NOMO-1 (cell line): ENCODE measurements at regions not wholly inside any gene's neighbourhood (a gene's known extent, or its start where the extent isn't known, plus 50 kb on each side); places are given as distances from the start of the nearest gene placed in this dataset.

Experiments used
- DNase-seq, 2 experiments: peaks; one replicate each; lab custom pipeline; 2025; ENCODE audit not compliant: unreplicated experiment in 2 of 2; lab: John Stamatoyannopoulos, UW

DNA sequence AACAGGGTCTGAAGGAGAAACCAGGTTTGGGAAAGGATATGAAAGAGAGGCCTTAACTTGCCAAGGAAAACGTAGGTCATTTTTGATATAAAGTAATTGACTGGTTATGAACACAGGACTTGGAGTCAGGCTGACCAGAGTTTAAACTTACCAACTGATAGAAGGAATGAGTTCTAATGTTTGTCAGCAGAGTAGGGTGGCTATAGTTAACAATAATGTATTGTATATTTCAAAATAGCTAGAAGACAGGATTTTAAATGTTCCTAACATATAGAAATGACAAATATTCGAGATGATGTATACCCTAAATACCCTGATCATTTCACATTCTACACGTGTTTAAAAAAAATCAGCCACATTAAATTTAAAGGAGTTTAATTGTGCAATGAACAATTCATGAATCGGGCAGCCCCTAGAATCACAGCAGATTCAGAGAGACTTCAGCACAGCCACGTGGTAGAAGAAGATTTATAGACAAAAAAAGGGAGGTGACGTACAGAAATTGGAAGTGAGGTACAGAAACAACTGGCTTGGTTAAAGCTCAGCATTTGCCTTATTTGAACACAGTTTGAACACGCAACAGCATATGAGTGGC is 52.5 kb upstream of the PLEKHG7 start:
- no peak for DNase-seq

DNA sequence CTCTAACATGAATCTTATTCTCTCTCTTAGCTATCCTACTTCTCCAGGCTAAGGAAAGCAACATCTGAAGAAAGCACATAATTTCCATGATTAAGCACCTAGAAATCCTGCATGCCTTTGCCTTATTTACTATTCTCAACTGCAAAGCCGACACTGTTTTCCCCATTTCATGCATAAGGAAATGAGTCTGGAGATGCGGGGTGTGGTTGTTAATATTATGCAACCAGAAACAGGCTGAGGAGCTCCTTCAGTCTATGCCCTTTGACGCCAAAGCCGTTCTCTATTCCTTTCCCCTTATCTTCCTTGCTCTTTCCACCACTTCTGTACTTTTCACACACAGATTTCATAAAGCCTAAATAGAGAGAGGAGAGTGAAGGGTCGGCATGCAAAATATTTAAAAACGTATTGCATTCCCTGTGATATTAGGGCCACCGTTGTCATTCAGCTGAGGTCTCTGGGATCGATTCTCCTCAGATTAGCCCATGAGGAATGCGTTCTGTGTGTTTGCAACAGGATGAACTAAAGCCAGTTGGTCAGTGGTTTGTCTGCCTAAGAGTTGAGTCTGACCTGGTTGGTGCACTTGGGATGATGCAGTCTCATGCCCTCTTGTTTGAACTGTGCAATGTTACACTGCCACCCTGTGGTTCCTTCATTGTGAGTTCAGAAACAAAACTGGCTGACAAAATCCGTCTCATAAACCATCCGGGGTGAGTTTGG is 53.1 kb upstream of the PLEKHG7 start:
- DNase-seq: peak; percentile 58 to 81

DNA sequence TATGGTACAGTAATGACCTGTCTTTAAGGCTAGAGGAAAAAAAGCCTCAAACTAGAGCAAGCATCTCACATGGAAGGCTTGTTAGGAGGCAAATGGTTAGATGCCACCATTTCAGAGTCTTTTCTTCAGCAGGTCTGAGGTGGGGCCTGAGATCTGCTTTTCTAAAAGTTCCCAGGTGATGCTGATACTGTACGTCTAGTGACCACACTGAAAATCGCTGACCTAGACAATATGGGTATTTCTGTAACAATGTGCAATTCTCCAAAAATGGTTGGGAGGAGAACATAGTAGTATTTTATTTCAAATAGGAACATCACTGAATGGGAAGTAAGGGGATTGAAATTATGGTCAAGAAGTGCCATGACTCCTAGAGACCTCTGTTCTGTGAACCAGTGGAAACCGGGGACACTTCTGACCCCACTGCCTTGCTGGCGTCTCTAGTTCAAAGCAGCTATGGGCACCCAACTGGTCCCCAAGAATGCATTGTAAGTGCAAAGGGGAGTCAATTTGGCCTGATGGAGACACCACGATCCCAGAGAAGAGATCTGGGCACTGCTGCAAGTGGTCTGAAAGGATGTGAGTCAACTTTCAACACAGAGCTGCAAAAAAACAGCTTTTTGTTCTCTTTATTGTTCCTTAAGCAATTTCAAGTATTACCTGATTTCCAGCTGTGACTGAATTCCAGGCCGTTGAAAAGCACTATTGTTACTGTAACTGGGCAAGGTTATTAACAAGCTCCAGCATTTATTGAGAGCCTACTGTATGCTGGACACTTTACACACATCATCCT is 54.4 kb upstream of the PLEKHG7 start:
- no peak for DNase-seq

DNA sequence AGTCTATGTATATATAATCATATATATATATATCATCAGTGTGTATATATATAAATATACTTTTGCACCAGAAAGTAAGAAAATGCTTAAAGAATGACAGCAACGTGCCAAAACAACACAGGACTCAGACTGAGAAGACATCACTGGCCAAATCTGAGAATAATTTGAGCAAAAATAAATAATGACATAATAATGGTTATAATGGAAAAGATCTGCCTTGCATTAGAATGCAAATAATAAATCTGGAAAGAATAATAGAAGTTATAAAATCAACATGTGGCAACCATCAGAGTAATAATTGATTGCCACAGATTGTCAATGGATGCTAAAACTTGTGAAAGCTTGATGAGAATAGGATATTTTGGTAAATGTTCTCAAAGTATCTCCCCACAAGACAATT is 61.5 kb upstream of the PLEKHG7 start:
- DNase-seq: no peak

DNA sequence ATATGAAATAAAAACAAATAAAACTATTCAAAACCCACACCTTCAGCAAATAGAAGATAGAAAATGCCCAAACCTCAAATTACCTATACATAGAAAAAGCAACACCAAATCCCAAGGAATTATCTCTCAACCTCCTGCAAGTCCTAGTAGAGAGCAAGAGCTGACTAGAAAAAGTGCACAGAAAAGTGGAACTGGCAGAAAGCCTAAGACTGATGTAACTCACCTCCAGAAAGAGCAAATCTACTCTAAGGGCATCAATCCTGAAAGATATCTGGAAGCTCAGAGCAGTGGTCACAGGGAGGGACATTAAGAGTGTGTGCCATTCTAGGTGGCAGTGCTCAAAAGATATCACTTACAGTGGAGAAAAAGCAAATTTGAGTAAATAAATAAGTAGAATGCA is 62.1 kb upstream of the PLEKHG7 start:
- no peak for DNase-seq

DNA sequence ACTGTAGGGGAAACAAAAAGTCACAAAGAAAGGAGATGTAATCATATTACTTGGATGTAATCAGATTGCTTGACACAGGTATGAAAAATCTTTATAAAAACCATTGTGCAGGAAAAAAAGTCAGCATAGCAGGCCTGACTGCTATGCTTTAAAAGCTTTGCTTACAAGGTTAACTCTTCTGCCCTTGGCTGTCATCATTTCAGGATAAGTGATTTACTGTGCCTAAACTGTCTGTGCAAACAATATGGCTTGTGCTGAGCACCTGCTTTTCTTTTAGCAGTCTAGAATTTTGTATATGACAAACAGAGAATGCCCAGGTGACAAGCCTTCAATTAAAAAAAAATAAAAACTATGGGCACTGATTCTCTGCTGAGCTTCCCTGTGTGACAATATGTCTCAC is 63.8 kb upstream of the PLEKHG7 start:
- no peak for DNase-seq

DNA sequence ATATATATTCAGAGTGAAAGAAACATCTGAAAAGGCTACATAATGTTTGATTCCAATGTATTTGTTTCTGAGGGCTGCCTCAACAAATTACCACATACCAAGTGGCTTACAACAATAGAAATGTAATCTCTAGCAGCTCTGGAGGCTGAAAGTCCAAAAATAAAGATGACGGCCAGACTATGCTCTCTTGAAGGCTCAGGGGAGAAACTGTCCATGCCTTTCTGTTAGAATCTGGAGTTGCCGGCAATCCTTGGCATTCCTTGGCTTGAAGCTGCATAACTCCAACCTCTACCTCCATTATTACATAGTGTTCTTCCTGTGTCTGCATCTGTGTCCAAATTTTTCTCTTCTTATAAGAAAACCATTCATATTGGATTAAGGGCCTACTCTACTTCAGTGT is 68.1 kb upstream of the PLEKHG7 start:
- no peak for DNase-seq

DNA sequence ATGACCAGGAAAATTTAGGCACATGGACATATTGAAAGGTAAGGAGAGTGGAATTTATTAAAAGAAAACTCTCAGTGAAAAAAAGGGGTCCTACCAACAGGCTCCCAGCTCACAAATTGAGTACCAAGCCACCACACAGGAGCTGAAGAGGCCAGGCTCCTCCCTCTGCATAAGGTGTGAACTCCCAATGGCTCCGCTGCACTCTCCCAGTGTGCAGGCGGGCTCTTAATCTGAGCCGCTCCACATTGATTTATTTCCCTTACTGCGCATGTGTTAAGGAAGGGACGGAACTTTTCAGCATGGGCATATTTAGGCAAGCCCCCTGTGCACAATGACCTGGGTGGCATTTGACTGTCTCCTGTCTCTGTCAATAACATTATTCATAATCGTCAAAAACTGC is 68.6 kb upstream of the PLEKHG7 start:
- no peak for DNase-seq

DNA sequence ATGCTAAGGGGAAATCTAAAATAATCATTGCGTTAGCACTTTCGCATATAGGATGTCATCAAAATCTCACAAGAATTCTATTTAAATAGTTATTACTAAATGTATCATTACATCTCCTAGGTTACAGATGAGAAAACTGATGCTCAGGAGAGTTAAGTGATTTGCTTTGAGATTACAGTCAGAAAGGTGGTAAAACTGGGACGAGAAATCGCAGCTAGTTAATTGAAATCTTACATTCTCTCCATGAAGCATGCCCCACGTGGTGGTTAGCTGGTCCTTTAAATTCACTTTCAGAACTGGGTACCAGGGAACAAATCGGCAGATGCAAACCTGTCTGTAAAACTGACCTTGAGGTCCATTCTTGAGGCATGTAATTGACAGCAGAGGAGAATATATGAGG is 71.8 kb upstream of the PLEKHG7 start:
- no peak for DNase-seq

DNA sequence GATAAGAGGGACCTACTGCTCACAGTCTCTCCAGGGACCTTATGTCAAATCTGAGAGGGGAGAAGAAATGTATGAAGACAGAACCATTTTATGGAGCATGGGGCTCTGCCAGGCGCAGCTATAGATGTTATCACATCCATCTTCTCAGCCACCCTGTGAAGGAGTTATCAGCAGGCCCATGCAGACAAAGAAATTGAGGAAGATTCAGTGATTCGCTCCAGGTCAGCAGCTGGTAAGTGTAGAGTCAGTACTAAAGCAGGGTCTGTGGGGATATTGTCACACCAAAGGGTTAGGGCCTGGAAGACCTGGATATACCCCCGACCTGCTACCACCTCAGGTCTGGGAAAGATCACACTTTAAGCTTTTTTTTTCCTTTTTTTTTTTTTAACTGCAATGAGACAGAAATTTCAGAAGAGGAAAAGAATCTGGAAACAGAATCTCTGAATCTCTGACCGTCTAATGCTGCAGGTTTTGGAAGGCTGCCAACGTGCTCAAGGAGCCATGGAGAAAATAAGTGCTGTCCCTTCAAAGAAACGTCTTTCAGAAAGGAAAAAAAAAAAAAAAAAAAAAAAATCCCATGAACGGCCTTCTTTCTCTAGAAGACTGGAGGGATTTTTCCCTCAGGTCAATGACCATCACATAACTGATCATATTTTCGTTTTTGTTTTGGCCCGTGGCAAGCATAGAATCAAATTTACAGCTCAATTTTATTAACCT is 73.3 kb upstream of the PLEKHG7 start:
- DNase-seq: no peak

DNA sequence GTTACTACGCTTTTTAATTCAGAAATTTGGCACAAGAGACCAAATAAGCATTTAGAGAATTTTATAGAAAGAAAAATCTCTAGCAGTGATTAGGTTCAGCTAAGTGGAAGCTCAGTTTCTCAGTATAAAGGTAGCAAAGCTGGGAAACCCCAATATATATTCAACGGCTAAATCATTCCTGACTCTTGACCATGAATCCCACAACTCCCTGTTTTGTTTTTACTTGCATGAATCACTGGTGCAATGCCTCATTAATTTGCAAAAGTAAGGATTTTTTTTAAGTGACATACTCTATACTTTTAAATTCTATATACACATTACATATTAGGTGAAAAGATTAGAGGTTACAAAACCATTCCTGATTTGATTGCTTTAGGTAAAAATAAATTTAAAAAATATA is 74.3 kb upstream of the PLEKHG7 start:
- no peak for DNase-seq

DNA sequence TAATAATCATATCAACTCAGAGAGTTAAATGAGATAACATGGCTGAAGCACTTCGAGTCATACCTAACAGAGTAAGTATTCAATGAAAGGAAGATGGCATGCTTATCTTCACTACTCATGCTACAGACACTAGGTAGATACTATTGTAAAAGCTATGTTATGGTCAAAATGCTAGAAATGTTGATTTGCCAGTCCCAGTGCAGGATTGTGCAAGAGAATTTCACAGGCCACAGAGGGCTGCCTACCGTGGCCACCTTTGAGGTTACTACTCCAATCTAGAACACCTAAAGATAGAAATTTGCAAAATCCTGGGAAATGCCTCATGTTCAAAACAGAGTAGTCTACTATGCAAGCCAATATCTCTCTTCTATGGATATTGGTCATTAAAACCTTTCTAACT is 75.3 kb upstream of the PLEKHG7 start:
- DNase-seq: no peak

DNA sequence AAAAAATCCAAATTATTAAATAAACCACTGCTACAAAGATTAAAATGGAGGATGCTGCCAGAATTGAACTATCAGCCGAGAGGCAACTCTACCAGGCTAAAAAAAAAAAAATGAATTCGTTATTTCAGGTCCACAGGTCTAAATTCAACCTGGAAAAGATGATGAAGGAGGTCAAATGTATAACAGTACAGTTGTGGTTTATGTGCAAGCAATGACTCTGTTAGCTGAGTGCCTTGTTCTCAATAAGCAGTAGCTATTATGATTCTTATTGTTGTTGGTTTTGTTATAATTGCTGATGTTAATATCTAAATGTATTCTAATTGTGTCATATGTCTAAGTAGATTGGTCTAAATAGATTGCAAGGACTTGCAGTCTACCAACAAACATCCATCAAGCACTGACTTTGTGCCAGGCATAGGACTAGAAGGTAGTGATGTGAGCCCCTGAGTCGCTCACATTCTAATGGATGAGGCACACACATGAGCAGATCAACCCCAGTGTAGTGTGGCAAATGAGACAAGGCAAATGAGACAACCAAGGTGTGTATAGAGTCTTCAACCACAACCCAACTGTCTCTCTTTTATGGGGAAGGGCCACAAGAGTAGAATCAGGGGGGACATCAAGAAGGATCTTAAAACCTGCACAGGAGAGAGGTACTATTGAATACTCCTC is 77.0 kb upstream of the PLEKHG7 start:
- no peak for DNase-seq

DNA sequence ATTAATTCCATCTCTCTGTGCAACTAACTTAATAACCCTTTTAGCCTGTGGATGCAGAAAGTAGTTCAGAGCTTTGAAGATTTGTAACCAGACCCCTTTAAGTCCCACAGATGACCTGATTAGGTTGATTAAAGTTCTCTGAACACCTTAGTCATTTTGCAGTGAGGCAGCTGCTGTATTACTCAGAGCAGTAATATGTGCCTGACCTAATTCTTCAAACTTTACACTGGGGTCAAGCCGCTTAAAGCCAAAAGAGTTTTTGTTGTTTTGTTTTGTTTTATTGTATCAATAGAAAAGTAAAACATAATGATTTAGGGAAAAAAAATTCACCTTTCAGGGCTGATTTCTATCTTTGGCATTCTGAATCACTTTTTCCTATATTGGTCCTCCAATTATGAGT is 78.6 kb upstream of the PLEKHG7 start:
- no peak for DNase-seq

DNA sequence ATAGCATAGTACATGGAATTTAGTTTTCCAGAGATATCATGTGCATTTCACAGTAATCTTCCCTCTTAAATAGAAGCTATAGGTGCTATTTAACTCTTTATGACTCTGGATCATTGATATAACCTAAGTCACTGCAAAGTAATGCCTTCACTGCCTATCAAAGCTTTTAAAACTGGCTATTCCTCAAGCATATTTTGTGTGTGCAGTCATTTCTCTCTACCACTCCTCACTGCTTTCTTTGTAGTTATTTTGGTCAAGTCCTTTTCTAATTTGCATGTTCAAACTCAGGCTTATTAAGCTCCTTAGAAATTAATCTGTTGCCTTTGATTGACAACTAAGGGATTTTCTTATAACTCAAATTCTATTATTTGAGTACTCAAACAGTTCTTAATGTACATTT is 79.4 kb upstream of the PLEKHG7 start:
- DNase-seq: no peak

DNA sequence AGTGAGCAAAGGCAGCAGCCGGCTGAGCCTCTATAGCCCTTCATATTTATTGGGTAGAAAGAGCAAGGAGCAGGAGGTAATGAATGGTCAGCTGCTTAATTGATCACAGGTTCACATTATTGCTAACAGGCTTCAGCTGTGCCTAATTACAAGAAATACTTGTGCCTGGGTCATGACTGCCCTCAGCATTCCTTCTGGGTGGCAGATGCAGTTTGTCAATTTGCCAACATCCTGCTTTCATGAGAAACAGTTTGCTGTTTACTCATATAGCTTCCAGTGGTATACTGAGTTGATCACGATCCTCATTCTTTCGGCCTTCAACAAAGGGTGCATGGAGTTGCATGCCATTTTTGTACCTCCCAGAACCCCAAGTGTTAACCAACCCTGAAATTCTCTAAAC is 81.0 kb upstream of the PLEKHG7 start:
- no peak for DNase-seq

DNA sequence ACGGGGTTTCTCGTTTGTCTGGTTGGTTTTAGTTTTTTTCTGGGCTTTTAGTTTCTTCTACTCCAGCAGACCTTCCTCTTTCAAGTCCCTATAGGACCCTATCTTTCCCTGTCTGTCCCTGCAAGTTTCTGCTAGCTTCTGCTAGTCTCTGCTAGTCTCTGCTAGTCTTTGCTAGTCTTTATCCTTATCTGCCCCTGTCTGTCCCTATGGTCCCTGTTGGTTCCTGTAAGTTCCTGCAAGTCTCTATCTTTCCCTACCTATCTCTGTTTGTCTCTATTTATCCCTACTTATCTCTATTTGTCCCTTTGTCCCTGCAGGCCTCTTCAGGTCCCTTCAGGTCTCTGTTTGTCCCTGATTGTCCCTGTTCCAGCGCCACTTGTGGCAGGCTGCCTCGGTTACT is 81.5 kb upstream of the PLEKHG7 start:
- DNase-seq: no peak

DNA sequence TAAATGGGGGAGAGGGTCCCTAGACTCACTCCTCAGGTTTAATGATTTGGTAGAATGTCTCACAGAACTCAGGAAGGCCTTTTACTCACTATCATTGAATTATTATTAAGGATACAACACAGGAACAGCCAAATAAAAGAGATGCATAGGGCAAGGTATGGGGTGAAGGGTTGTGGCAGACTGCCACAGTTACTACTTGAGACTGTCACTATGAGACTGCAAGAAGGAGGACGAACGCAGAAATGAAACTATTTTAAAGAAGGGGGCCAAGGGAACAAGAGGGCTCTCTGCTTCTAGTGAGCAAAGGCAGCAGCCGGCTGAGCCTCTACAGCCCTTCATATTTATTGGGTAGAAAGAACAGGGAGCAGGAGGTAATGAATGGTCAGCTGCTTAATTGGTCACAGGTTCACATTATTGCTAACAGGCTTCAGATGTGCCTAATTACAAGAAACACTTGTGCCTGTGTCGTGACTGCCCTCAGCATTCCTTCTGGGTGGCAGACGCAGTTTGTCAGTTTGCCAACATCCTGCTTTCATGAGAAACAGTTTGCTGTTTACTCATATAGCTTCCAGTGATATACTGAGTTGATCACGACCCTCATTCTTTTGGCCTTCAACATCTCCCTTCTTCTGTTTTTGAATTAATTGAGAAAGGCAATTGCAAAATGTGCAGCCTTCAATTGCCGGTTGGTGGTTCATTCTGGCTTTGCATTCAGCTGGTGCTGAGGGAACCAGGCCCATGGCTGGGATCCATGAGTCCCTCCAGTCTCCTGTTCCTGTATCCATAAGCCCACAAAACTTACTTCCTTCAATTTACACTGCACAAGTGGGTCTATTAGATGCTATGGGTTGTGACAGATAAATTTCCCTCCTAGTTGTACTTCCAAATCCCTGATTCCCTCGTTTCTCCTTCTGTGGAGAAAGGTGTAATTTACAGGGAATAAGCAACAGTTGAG is 82.8 kb upstream of the PLEKHG7 start:
- DNase-seq: peak in 1 of 2 experiments; percentile 17

DNA sequence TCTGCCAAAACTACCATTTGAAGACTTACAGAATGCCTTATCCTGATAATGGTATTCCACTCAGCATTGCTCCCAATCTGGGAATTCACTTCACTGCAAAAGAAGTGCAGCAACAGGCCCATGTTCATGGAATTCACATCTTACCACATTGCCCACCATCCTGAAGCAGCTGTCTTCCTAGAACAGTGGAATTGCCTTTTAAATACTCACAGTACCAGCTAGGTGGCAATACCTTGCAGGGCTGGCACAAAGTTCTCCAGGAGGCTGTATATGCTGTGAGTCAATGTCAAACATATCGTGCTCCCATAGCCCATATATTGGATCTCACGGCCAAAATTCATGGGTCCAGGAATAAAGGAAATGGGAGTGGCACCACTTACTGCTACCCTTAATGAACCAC is 83.8 kb upstream of the PLEKHG7 start:
- no peak for DNase-seq

DNA sequence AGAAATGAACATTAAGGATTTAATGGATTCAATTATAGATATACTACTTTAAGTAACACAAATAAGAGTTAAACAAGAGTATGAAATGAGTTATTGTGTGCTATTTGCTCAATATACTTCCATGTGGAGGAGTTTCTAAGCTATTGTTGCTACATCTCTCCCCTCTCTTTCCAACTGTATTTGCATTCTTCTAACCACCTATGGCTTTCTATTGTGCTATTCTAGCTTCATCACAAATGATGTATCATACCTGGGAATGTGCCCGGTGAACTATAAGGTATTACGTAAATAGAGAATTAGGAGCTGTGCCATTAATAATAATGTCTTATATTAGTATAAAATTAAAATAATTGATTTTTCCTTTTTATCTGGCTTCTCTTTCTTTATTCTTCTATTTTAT is 87.1 kb upstream of the PLEKHG7 start:
- no peak for DNase-seq
